Tibial nerve (tissue), 4 donors: ENCODE measurements at regions not wholly inside any gene's neighbourhood (a gene's known extent, or its start where the extent isn't known, plus 50 kb on each side); places are given as distances from the start of the nearest gene placed in this dataset.

Experiments used
- EP300 ChIP-seq, 2 donors: sonication (generic); formaldehyde crosslinking; IDR thresholded peaks; one replicate each; pipeline ENCODE4 v1.6.1; 2017; ENCODE audit warnings: antibody characterized with exemption in 2 of 2, mild to moderate bottlenecking in 1 of 2
- POLR2A ChIP-seq, 2 donors: fragments of 450-650 bp; IDR thresholded peaks; one replicate each; pipeline ENCODE4 v1.6.1; 2017; ENCODE audit warnings: antibody characterized with exemption in 2 of 2, mild to moderate bottlenecking in 2 of 2, moderate library complexity in 2 of 2
- TF ChIP-seq, protein P1 (sequence below), 5 experiments: fragments of 200-600 bp in 3 of 5; fragments of 450-650 bp in 2 of 5; sonication (generic) in 3 of 5; IDR thresholded peaks; one replicate each; pipeline ENCODE4 v1.5.1; 2016 to 2019; ENCODE audit warnings: antibody characterized with exemption in 5 of 5, mild to moderate bottlenecking in 3 of 5, moderate library complexity in 2 of 5

DNA sequence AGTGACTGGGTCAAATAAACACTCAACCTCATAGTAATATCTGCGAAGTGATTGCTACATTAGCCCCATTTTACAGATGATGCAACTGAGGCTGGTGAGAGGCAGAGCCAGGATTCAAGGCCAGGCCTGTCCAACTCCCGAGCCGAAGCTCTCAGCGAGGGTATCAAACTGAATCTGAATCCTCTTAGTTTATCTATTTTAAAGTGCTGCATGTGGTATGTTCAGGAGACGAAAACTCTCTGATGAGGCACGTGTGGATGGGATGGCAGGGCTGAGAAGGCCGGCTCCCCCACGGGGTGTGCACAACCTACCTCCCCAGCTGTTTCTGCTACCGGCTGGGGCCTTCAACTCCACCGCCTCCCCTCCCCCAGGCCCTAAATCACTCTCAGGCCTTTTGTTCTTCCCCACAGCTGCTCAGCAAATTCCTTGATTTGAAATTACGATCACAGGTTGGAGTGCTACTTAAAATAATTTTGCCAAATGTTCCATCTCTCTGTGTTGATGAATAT, 171.8 kb downstream of the TOMM20 start:
- TF ChIP-seq, protein P1, sequence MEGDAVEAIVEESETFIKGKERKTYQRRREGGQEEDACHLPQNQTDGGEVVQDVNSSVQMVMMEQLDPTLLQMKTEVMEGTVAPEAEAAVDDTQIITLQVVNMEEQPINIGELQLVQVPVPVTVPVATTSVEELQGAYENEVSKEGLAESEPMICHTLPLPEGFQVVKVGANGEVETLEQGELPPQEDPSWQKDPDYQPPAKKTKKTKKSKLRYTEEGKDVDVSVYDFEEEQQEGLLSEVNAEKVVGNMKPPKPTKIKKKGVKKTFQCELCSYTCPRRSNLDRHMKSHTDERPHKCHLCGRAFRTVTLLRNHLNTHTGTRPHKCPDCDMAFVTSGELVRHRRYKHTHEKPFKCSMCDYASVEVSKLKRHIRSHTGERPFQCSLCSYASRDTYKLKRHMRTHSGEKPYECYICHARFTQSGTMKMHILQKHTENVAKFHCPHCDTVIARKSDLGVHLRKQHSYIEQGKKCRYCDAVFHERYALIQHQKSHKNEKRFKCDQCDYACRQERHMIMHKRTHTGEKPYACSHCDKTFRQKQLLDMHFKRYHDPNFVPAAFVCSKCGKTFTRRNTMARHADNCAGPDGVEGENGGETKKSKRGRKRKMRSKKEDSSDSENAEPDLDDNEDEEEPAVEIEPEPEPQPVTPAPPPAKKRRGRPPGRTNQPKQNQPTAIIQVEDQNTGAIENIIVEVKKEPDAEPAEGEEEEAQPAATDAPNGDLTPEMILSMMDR (IDR thresholded peaks at IDR 0.05), result no peak
- TF ChIP-seq POLR2A (IDR thresholded peaks at IDR 0.05) (no peak), EP300 (IDR thresholded peaks at IDR 0.05) (no peak)
